Endodermal cell (in vitro differentiated cells): ENCODE measurements at regions not wholly inside any gene's neighbourhood (a gene's known extent, or its start where the extent isn't known, plus 50 kb on each side); places are given as distances from the start of the nearest gene placed in this dataset.

ENCODE experiments used
- DNase-seq: peaks from one replicate; pipeline ENCODE4 v3.0.0-alpha.2; 2017
- H3K27ac ChIP-seq: 2 replicates; pipeline ENCODE4 v1.5.1; 2013; ENCODE audit warnings: mild to moderate bottlenecking, low read depth, low read length, moderate library complexity
- H3K27me3 ChIP-seq: 2 replicates; pipeline ENCODE4 v1.6.1; 2013; ENCODE audit warnings: mild to moderate bottlenecking, low read length, moderate library complexity; ENCODE audit not compliant: insufficient read depth, control insufficient read depth, poor library complexity, severe bottlenecking
- H3K36me3 ChIP-seq: 2 replicates; pipeline ENCODE4 v1.7.0; 2013; ENCODE audit warnings: mild to moderate bottlenecking, low read length, moderate library complexity; ENCODE audit not compliant: control insufficient read depth, insufficient read depth
- H3K4me1 ChIP-seq: one replicate; pipeline ENCODE4 v1.7.0; 2013; ENCODE audit warnings: low read length; ENCODE audit not compliant: control insufficient read depth, insufficient read depth
- H3K4me3 ChIP-seq: 2 replicates; pipeline ENCODE4 v1.5.1; 2013; ENCODE audit warnings: mild to moderate bottlenecking, low read length, moderate library complexity
- H3K9ac ChIP-seq: 2 replicates; pipeline ENCODE4 v1.6.1; 2013; ENCODE audit warnings: mild to moderate bottlenecking, low read length, moderate library complexity; ENCODE audit not compliant: poor library complexity, severe bottlenecking; ENCODE audit errors: extremely low read depth
- H3K9me3 ChIP-seq: 2 replicates; pipeline ENCODE4 v1.6.1; 2013; ENCODE audit warnings: mild to moderate bottlenecking, low read length, moderate library complexity; ENCODE audit not compliant: control insufficient read depth
- H3K27ac Mint-ChIP-seq: 2 replicates; pipeline ENCODE4 v1.8.0; 2020; ENCODE audit warnings: mixed read lengths
- H3K27me3 Mint-ChIP-seq: 2 replicates; pipeline ENCODE4 v1.8.0; 2021; ENCODE audit warnings: mild to moderate bottlenecking, mixed read lengths; ENCODE audit not compliant: insufficient read depth
- H3K36me3 Mint-ChIP-seq: 2 replicates; pipeline ENCODE4 v1.8.0; 2020; ENCODE audit warnings: low read depth, mixed read lengths
- H3K4me1 Mint-ChIP-seq: 2 replicates; pipeline ENCODE4 v1.8.0; 2020; ENCODE audit warnings: mixed read lengths
- H3K4me3 Mint-ChIP-seq: 2 replicates; pipeline ENCODE4 v1.8.0; 2020; ENCODE audit warnings: mild to moderate bottlenecking, moderate library complexity, mixed read lengths
- H3K9me3 Mint-ChIP-seq: 2 replicates; pipeline ENCODE4 v1.8.0; 2020; ENCODE audit warnings: mild to moderate bottlenecking, mixed read lengths
- CTCF ChIP-seq: fragments of 200-600 bp; sonication (generic); conservative IDR thresholded peaks from 2 replicates; pipeline ENCODE4 v1.5.0; 2021; ENCODE audit warnings: antibody characterized with exemption, mild to moderate bottlenecking
- WGBS, 2 experiments: methylation state at CpG; one replicate each; pipeline versions ENCODE4 v1.1.5 to v1.1.7; 2013; ENCODE audit warnings: missing lambda C conversion rate in 2 of 2, mixed read lengths in 1 of 2; ENCODE audit not compliant: insufficient coverage in 1 of 2, insufficient read length in 1 of 2; 5-methylcytosine and 5-hydroxymethylcytosine counted together

GRCh38 chr20:50242548-50242862, 51.9 kb downstream of the CEBPB start:
- Histone ChIP-seq H3K36me3 (no peaks in the 10 kb centered on the region), H3K27me3 (no peaks in the 10 kb centered on the region), H3K9ac (no peak overlapping the region), H3K4me3 (no peak overlapping the region), H3K9me3 (no peaks in the 10 kb centered on the region), H3K27ac (no peak overlapping the region), H3K4me1 (no peaks in the 10 kb centered on the region)
- Mint-ChIP-seq H3K4me3 (no peak overlapping the region), H3K27me3 (no peaks in the 10 kb centered on the region), H3K4me1 (no peaks in the 10 kb centered on the region), H3K36me3 (no peaks in the 10 kb centered on the region), H3K27ac (no peak overlapping the region), H3K9me3 (no peaks in the 10 kb centered on the region)
- no peak for TF ChIP-seq CTCF
- DNase-seq: no peak
- 88 to 89% methylated on average over 1 to 6 of the region's 6 CpGs for WGBS, 2 experiments

- no peaks in the 10 kb centered on the region for H3K27me3 ChIP-seq
- H3K9me3 ChIP-seq: no peaks in the 10 kb centered on the region
- H3K36me3 ChIP-seq: no peaks in the 10 kb centered on the region
- no peak overlapping the region for H3K4me3 ChIP-seq
- Mint-ChIP-seq H3K27me3 (peaks cover 2% of the 10 kb centered on the region), H3K4me1 (no peaks in the 10 kb centered on the region), H3K36me3 (no peaks in the 10 kb centered on the region), H3K9me3 (no peaks in the 10 kb centered on the region), H3K4me3 (no peak overlapping the region), H3K27ac (no peak overlapping the region)
- H3K9ac ChIP-seq: no peak overlapping the region
- TF ChIP-seq CTCF: no peak
- no peak for DNase-seq
- H3K27ac ChIP-seq: no peak overlapping the region
- no peaks in the 10 kb centered on the region for H3K4me1 ChIP-seq
- WGBS, 2 experiments: 92% methylated on average over 21 to 27 of the region's 27 CpGs
Measured at GRCh38 chr20:50242863-50243609, 52.4 kb downstream of the CEBPB start.

- Histone ChIP-seq H3K4me1 (no peaks in the 10 kb centered on the region), H3K27ac (no peak overlapping the region), H3K4me3 (no peak overlapping the region), H3K9ac (no peak overlapping the region), H3K36me3 (no peaks in the 10 kb centered on the region), H3K9me3 (no peaks in the 10 kb centered on the region), H3K27me3 (no peaks in the 10 kb centered on the region)
- Mint-ChIP-seq H3K9me3 (no peaks in the 10 kb centered on the region), H3K4me1 (no peaks in the 10 kb centered on the region), H3K27ac (no peak overlapping the region), H3K4me3 (no peak overlapping the region), H3K36me3 (no peaks in the 10 kb centered on the region), H3K27me3 (peaks cover 2% of the 10 kb centered on the region)
- 94 to 95% methylated on average over 11 to 15 of the region's 15 CpGs for WGBS, 2 experiments
- DNase-seq: no peak
- no peak for TF ChIP-seq CTCF
Measured at GRCh38 chr20:50243610-50244351, 53.2 kb downstream of the CEBPB start.
